NCI-H345 treated with DMSO at 0.1 percent for 48 hours (cell line): ENCODE measurements at regions not wholly inside any gene's neighbourhood (a gene's known extent, or its start where the extent isn't known, plus 50 kb on each side); places are given as distances from the start of the nearest gene placed in this dataset.

Experiments
- DNase-seq: peaks from one replicate; lab custom pipeline; 2025; ENCODE audit not compliant: unreplicated experiment; lab: John Stamatoyannopoulos, UW

DNA sequence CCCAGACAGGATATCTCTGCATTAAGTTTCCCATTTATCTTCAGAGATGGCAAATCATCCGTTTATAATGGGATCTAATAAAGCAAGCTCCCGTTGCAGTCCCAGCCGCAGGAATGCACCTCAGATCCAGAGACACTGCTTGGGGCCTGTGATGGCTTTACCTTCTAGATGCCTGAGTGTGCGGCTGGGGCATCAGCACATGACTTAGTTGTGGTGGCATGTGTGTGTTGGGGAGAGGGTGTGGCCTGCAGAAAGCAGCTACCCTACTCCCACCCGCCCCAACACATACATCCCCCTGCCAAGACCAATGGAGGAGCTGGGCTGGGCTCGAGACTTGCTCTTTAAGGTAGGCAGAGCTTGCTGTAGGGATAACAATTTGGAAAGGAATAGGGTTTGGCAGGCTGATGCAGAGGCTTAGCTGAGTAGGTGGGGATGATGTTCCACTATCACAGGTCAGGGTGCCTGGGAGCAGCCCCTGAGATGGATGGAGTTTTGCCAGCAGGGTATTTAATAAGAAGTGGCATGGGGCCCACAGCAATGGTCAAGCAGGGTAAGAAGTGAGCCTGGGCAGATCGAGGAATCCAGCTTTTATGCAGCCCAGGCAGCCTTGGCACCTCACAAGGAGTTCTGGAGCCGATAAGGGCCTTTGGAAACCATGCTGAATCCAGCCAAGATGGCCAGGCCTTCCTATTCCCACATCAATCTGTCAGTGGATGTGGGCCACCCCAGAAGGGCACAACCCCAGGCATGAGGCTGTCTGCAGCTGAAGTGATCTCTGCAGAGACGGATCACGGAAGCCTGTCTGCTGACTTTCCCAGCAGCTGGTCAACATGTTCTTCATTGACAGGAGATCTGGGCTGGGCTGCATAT lies 601.3 kb downstream of the BUD13 start:
- no peak for DNase-seq

DNA sequence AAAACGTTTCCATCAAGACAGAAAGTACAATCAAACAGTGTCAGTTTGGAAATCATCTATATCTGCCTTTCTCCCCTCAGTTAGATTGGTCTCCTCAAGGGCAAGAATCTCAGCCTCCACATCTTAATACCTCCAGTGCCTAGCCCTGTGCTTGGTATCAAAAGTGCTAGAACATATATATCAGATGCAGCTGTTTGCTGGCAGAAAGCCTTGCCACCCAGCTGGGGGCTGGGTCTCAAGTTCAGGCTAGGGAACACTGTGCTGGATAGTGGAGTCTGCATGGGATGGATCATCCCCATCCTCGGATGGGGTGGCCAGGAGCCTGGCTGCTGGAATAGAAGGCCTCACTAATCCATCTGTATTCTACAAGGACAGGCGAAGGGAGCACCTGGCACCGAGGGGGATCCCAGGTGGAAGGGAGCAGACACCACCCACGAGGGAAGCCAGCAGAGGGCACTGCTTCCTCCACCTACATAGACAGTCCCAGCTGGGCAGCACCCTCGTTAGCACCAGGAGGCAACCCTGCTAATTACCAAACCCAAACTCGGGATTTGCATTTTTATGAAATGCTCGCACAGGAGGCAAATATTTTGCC lies 602.2 kb downstream of the BUD13 start:
- no peak for DNase-seq

DNA sequence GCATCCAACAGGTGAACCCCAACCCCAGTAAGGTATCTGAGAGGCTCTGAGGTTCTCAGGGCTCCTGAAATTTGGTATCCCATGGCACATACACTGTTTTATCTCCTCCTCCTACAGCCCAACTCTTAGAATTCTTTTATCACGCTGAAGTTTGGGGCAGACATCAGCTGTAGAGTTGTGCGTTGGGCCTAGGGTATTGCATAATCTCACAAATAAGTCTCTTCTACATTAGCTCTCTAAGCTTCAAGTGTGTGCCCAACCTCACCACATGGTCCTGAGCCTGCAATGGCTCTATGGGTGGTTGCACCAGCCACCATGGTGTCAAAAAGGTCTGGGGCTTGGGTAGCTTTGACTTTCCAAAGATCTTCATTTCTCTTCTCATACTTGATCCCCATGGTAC lies 603.0 kb downstream of the BUD13 start:
- DNase-seq, result no peak

DNA sequence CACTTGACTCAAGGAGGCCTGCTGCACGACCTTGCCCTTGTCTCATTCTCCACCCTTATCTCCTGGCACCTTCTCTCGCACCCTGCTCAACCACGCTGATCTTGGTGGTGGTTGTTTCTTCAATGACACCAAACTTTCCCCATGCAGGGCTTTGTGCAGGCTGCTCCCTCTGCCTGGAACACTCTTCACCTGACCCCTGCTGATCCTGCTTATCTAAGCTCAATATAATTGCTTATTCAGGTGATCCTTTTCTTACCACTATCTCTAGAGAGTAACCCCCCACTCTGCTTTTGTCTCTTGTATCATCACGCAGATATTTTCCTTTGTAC lies 604.4 kb downstream of the BUD13 start:
- DNase-seq, result peak; percentile 32

DNA sequence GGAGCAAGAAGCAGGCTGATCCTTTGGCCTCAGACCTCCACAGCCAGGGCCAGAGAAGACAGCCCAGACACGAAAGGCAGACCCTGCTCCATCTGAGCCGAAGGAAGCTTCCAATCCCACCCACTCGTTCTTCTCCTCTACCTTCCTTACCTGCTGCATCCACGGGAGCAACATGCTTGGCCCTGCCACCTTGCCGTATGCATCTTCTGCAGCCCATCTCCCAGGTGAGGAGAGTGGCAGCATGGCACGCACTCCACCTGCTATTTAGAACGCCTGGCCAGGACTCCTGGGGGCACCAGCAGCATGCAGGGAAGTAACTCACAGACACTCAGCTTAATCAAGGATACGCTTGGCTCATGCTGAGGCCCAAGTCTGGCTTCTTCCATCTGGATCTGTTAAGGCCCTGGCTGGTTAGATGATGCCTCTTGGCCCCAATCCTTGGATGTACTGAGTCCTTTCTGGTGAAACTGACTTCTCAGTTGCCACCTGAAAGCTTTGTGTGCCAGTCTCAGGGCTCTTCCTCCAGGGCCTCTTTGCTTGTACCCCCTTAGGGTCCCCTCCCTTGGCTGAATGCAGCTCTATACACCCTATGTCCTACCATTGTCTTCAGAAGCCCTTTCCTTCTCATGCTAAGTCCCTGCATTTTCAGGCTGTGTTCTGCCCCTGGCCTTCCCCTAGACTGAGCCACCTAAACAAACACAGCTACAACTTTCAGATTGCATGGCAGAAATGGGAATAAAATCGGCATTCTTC lies 604.9 kb downstream of the BUD13 start:
- DNase-seq, result no peak

DNA sequence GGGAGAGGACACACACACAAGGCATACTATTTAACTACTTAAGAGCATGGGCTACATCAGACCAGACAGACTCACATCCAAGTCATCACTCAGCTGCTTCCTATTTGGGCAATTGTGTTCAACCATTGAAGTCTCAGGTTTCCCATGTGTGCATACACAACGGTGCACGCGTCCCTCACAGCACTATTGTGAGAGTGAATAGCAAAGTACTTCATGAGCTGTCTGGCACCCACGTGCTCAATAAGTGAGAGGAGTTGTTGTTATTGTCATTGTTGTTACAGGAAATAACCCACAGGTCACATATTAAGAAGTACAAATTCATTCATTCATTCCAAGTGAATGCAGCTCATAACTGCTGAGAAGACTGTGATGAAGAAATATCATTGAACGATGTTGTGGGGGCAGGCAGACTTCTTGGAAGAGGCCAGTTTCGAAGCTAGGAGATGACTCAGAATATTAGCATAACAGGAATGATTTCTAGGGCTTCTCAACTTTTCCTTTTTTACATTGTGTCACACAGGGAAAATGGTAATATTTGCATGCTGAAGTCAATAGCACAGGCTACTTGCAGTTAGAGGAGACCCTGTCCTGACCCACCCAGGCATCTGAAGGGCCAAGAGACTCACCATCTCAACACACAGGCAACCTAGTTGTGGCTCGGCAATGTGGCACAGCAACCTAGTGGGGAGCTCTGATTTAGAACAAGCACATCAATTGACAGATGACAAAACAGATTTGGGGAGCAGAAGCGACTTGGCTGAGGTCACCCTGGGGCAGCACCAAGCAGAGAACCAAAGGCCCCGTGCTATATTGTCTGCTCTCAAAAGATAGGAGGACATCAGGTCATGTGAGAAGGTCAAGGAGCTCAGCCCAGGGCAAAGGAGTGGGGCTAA lies 606.0 kb downstream of the BUD13 start:
- peak; percentile 27 for DNase-seq

DNA sequence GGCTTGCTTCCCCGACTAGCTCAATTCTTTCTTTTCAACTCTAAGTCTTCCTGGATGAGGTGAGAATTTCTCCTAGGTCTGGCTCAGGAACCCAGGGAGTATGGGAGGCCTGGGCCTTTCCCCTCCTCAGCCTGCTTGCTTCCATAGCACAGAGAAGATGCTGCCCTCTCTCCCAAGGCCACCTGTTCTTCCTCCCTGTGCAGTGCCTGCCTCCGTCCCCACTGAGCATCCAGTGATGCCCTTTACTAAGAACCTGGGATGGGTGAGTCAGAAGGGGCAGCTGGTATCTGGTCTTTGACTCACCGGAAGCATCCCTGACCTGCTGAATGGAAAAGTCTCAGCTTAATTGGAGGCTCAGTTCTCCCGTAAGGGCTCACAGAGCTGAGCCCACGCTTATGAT lies 607.9 kb downstream of the BUD13 start:
- no peak for DNase-seq

DNA sequence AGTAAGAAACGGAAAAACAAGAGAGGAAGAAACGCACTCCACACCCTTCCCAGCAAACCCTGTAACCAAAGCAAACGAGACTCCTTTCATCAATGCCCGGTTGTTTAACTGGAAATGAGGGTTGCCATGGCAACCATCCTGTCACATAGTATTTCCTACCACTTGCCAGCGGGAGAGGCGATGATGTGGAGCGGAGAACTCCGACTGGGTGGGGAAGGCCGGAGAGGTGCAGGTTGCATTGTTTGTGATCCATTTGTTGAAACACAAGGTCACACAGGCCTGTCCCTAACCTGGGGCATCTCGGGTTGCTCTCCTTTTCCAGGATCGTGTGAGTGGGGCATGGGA lies 609.9 kb downstream of the BUD13 start:
- DNase-seq, result no peak

DNA sequence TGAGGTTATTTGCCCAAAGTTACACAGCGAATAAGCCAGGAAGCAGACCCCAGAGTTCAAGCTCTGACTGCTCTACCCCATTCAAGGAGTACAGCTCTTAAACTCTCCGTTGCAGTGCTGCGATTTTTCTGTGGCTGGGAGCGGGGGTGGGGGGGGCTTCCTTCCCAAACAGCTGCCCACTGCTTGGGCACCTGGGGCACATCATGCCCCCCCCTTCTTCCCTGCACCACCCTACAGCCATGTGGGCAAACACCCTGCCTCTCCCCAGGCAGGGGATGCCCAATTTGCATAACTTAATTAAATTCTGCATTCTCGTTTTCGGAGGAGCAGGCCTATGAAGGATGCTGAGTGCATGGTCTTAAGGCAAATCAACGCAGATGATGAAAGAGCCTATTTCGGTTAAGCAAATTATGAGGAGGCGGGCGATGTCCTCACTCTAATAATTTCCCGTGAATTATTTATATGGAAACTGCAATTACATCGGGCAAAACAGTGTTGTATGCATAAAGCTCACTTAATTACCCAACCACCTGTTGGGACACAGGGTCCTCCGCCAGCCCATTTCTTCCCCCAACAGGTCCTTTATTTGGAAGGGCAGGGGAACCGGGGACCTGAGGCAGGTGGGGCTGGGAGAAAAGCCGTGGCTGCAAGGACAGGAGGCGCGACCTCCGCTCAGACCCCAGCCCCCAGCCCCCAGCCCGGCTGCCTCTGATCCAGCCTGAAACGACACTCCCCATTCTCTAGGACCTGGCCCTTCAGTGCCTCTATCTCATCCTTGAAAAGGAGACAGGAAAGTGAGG lies 610.5 kb downstream of the BUD13 start:
- no peak for DNase-seq

DNA sequence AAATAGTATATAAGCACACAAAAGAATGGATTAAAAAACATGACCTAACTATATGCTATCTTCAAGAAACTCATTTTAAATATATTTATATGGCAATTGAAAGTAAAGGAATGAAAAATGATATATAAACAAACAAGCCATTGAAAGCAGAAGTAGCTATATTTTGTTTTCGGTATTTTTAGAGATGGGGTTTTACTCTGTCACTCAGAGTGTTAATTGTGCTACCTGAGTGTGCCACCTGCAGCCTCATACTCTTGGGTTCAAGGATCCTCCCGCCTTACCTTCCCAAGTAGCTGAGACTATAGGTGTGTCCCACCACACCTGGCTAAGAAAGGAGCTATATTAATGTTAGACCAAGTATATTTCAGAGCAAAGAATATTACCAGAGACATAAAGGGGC lies 624.1 kb downstream of the BUD13 start:
- no peak for DNase-seq

DNA sequence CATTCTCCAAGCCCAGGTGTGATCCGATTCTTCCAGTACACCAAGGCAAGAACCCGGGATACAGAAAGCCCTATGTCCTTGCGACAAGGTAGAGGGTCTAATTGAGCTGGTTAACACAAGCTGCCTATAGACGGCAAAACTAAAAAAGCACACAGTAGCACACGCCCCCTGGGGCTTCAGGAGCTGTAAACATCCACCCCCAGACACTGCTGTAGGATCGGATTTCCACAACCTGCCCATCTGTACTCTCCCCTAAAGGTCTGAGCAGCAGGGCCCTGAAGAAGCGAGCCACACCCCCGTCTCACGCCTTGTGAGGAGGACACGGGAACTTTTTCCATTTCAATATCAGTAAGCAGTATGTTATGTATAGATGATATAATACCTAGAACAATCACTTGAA lies 624.7 kb downstream of the BUD13 start:
- DNase-seq, result no peak

DNA sequence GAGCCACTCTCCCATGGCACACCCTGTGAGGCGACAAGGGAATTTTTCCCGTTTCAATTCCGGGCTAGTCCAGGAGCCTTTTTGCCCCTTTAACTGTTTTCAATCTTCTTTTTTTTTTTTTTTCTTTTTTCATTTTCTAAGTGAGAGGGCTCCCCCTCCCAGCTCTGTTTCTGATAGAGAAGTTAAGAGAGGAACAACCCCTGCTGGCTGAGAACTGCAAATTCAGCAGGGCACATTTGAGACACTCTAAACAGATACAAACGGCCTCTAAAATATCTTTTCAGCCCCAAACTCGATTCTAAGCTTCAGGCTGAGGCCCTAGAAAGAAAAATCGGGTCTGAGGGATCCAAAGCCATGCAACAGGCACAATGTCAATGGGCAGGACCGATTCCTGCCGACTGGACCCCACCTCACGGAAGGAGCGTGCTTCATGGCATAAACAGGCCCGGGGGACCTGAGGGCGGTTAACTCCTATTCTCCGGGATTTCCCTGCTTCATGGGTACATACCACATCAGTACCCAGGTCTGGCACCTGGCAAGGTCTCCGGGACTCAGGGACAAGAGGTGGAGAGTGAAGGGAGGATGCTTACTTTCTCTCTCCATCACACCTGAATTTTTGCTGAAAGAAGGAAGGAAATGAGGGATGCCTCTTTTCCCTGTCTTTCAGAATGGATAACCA lies 627.5 kb downstream of the BUD13 start:
- DNase-seq, result no peak

DNA sequence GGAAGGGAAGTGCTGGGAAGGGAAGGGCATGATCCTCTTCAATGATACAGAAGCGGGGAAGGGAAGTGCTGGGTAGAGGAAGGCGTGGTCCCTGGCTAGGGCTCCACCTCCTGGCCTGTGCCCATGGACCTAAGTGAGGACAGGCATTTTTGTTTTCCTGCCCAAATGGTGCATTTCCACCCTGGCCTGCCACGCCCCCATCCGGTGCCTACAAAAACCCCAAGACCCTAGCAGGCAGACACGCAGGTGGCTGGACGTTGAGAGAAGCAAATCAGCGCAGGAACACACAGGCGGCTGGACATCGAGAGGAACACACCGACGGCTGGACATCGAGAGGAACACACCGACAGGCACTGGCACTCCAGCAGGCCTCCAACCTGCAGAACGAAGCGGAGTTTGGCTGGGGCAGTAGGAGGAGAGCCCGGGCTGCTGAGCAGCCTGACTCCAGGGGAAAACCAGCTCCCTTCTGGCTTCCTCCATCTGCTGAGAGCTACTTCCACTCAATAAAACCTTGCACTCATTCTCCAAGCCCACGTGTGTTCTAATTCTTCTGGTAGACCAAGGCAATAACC lies 628.3 kb downstream of the BUD13 start:
- no peak for DNase-seq

DNA sequence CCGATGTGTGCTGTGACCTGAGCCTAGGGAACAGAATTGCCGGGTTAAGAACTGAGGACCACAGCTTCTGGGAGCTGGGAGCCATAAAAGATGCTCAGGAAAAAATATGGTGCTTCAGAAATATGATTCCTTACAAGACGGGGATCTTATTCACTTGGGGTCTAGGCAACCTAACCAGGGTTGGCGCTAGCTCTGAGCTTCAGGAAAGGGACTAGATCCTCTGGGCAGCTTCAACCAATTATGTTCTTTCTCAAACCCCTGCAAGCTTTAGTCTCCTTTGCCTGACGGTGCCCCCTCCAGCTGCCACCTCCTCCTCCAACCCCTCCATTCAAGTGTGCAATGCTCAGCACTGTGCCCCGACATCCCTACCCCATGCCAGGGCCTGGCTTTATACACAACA lies 634.1 kb upstream of the CADM1 start:
- no peak for DNase-seq

DNA sequence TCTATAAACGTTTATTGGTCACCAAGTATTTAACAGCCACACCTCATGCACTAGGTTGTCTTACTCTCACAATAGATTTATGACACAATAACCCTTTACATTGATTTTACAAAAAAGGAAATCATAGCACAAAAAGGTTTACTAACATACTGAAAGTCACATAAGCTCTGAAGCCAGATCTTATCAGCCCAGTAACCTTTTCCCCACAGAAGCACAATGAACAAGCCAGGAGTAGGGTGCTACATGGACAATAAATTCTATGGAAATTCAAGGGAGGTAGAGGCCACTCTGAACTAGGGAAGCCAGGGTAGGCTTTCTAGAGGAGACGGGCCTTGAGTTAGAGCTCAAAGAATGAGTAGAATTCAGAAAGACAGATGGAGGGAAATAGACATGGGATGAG lies 633.5 kb upstream of the CADM1 start:
- DNase-seq, result no peak

DNA sequence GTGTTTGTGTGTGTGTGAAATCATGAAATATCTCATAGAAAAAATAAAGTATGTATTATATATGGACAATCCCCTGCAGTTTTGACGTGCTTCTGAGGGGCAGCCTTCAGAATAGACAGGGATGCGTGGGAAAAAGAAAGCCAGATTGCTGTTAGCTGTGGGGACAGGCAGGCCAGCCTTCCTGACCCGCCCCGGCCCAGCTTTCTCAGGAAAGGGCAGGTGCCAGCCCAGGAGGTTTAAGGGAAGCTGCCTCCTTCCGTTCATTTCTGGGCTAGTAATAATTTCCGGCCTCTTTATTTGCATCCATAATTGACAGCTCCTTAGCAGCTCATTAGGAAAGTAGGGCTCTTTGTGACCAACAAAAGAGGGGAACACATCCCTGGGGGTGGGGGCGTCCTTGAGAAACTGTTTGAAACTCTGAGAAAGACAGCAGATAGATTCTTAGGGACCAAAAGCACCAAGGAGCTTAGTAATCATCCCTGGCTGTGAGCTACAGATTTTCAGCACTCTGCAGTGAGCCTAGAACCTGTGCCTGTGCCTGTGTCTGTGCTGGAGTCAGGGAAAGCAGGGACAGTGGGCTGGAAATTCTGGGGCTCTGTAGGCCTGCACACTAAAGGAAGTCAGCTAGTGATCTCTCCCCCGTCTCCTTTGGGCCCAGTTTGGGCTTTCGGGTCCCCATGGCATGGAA lies 632.9 kb upstream of the CADM1 start:
- DNase-seq, result no peak

DNA sequence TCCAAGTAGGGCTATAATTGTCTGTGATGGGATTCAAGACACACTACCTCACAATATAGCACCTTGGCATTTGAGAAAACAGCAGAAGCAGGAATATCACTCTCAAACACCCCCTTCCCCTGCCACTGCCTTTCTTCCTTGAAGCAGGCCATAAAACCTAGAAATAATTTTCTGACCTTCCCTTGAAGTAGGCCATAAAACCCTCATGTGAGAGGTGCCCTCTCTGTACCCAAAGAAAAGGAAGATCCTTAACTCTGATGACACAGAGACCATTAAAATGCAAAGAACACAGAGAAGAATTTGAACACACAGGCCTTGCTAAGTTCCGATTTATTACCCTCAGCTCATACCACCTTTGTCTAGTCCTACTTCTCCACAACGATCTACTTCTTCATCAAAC lies 631.7 kb upstream of the CADM1 start:
- DNase-seq, result no peak

DNA sequence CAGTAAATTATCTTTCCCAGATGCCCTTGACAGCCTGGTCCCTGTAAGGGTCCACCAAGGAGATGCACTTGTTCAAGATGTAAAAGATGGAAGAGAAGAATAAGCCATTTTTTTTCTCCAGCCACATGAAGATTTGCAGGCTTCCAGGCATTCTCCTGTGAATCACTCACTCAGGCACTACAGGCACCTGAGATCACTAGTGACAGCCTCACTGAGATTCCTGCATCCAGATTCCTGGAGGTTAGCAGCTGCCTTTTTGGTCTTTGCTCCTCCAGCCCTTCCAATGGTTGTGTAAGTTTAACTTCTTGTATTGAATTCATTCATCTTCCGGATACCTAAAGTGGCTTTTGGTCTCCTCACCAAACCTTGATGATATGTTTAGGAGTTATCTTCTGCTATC lies 630.2 kb upstream of the CADM1 start:
- DNase-seq, result no peak
